HG02642 (cell line): ENCODE measurements at regions not wholly inside any gene's neighbourhood (a gene's known extent, or its start where the extent isn't known, plus 50 kb on each side); places are given as distances from the start of the nearest gene placed in this dataset.
"Not testable (repeated sequence)": the region's sequence is repeated elsewhere in the genome, so short reads cannot be mapped to it uniquely, and the experiment has no call there.

Source experiments
- ATAC-seq: cut with Tn5 transposase; IDR thresholded peaks from one replicate; pipeline ENCODE4 v1.9.1; 2021; ENCODE audit warnings: mild to moderate bottlenecking; ENCODE audit not compliant: unreplicated experiment, poor library complexity

DNA sequence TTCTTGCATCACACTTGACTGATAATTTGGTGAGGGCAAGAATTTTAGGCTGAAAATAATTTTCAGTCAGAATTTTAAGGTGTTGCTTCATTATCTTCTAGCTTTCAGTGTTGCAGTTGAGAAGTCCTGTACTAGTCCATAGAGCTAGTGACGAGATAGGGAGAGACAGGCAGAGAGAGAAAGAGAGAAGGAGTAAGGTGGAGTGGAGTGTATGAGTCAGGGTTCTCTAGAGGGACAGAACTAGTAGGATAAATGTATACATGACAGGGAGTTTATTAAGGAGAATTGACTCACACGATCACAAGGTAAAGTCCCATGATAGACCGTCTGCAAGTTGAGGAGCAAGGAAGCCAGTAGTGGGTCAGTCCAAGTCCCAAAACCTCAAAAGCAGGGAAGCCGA lies 127.2 kb downstream of the UTP18 start:
- no peak for ATAC-seq

DNA sequence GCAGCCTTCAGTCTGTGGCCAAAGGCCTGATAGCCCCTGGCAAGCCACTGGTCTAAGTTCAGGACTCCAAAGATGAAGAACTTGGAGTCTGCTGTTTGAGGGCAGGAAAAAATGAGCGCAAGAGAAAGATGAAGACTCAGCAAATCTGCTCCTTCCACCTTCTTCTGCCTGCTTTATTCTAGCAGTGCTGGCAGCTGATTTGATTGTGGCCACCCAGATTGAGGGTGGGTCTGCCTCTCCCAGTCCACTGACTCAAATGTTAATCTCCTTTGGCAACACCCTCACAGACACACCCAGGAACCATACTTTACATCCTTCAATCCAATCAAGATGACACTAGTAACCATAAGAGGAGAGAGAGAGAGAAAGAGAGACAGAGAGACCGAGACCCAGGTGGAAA lies 127.6 kb downstream of the UTP18 start:
- ATAC-seq = no peak

DNA sequence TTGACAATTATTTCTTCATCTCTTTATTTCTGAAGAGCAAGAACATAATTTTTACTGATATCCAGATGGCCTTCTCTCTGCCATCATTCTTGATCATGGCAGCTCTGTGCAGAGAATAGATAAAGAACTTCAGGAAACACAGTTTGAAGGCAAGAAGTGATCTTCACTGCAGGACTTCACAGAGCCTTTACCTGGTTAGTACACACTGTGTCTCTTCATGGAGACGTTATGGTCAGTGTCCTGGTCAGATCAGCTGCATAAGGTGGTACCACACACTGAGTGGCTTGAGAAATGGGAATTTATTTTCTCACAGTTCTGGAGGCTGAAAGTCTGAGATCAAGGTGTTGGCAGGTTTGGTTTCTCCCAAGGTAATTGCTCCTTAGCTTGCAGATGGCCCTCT lies 129.5 kb downstream of the UTP18 start:
- no peak for ATAC-seq

DNA sequence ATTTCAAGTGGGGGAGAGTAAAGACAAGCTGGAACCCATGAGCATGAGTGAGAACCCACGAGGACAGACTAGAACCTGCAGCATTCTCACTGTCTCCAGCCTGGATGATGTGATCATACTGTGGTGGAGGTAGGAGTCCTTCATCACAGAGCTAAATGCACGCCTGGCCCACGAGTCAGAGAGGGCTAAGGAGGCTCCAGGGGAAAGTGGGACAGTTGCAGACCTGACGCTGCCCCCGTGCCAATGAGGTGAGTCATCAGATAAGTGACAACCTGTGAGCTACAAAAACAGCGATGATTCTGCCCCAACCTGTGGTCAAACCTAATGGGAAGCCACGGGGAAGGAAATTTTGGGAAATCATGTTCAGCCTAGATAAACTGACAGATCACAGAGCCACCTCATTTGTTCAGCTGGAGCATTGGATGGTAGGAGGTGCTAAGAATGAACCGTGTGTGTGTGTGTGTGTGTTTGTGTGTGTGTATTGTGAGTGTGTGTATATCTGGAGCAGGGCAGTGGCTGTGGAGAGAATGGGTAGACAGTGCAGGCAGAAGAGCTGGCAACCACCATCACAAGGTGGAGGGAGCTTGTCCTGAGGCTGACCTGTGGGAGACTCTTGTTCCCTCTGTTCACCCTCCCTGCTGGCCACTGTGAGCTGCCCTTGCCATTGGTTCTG lies 131.8 kb downstream of the UTP18 start:
- no peak for ATAC-seq

DNA sequence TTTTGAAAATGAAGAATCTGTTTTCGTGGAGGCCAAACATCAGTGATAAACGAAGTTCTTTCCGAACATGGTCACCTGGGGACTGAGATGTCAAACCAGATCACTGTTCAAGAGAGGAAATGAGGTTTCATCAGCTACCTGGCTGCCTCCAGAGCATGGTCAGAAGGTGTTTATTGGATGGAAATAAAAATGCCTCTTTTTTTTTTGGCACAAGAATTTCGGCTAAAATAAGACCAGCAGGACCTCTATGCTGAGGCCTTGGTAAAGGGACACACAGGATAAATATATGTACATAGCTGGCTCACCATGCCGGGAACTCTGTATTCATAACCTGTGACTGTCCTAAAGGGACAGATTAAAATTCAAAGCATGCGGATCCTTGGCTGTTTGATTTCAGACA lies 135.3 kb downstream of the UTP18 start:
- ATAC-seq = no peak

DNA sequence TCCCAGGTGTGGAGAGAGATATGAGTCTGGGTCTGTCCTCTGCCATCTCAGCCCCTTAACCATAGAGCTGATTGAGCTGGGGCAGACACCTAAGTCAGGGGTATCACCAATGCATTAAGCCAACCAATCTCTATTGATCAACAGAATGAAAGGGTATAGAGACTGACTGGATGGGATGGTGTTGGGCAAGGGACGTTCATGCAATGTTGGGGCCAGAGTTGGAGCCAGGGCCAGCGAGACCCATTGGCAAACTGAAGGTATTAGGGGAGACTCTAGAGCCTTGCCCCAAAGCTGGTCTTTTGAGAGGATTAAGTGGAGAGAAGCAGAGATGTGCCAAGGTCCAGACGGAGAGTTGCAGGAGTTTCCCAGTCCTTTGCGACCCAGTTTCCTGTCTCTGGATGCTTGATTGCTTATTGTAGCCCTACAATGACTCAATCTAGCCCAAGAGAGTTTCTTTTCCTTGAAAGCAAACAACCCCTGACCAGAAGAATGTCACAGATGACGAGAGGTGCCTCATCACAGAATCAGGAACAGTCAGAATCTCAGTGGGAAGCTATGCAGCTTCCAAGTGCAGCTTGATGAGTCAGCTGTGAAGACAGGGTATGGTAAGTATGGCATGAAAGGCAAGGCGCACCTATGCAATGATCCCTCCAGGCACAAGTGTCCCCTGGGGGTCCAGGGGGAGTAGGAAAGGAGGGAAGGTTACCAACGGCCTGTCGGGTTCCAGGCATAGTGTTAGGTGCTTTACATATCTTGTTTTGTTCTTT lies 137.2 kb downstream of the UTP18 start:
- ATAC-seq = no peak

DNA sequence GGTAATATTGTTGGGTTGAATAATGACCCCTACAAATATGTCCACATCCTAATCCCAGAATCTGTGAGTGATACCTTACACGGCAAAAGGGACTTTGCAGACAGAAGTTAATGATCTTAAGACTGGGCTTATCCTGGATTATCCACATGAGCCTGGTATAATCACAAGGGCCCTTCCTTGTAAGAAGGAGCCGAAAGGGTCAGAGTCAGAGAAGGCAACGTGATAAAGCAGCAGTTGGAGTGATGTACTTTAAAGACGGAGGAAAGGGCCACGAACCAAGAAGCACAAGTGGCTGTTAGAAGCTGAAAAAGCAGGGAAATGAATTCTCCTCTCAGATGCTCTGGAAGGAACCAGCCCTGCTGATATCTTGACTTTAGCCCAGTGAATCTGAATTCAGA lies 137.8 kb downstream of the UTP18 start:
- no peak for ATAC-seq

DNA sequence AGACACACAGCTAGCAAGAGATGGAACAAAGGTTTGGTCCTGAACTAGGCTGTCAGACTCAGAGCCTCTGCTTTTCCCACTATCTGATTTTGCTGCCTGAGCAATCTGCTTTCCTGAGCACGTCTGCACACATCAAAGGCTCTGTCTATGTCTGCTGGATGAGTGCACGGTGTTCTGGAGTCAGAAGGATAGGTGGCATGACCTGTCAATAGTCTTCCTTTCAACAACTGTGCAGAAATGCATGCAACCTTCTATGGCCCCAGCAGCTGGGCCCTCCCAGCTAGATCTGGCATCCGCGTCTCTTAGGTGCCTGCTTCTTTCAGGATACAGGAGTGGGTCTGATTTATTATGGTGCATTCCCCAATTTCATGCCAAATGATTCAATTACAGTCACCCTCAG lies 138.3 kb downstream of the UTP18 start:
- ATAC-seq = no peak

DNA sequence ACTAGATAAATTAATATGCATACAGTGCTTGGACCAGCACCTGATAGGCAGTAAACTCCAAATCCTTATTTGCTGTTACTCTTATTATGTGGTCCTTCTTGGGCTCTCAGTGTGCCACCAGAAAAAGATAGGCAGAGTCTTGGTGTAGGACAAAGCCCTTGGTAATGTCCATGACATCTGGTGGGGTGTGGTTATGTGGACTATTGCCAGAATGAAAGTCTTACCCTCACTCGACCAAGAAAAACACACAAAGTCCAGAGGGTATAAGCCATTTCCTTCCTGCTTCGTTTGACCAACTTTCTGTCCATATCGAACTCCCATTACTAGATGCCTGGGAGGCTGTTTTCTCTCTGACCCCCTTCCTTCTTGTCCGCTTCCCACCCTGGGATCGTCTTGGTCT lies 140.9 kb downstream of the UTP18 start:
- no peak for ATAC-seq

DNA sequence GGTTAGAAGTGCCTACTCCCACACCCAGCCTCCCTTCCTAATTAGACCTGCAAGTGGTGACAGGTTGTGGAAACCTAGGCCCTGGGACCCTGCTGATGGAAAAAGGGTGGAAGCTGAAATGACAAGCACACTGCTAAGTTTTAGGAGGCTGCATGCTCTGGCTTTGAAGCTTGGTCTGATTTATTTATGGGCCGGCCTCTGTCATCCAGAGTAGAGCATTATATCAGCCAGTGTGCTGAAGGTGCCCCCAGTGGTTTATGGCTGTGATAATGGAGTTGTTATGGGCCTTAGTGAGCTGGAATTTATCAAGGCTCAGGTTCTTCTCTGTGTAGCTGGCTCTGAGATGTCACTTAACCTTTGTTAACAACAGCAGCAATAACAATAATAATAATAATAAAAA lies 142.6 kb downstream of the UTP18 start:
- no peak for ATAC-seq

DNA sequence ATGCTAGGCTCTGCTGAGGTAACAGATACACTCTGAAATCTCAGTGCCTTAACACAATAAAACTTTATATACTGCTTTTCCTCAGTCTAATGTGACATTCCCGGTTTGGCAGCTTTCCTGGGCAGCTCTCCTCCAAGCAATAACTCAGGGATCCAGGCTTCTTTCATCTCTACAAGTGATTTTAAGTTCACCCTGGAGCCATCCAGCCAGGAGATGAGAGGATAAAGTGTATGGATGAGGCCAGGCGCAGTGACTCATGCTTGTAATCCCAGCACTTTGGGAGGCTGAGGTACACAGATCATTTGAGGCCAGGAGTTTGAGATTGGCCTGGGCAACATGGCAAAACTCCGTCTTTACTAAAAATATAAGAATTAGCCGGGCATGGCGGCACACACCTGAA lies 147.2 kb downstream of the UTP18 start:
- no peak for ATAC-seq

DNA sequence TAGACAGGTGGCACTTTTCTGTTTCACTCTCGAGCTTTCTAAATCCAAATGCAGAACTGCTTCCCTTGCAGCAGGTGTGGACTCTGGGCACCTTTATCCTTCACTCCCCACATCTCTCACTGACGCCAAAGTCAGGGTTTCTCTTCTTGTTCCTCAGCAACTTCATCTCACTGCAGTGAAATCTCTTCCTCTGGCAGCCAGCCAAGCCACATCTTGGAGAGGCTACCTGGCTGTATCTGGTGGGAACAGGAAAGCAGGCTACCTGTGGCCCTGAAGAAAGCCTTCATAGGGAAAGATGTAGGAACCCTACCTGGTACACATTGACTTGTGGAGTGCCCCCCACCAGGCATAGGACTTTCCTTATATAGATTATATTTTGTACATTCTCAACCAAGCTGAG lies 159.1 kb downstream of the UTP18 start:
- no peak for ATAC-seq

DNA sequence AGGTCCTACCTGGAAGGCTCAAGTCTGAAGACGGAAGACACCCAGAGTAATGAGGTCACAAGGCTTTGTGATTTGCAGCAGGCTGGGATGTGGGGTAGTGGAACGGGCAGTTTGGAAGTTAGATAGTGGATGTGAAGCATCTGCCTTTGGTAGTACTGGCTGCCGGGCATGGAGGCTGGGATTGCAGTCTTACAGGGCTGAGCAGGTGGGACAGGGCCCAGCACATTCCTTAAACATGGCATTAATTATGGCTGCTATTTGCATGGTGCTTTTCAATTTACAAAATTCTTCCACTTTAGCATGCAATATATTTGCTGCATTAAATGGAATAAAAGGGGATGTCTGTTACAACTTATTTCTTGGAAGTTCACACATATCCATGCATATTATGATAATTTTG lies 161.2 kb downstream of the UTP18 start:
- ATAC-seq = no peak

DNA sequence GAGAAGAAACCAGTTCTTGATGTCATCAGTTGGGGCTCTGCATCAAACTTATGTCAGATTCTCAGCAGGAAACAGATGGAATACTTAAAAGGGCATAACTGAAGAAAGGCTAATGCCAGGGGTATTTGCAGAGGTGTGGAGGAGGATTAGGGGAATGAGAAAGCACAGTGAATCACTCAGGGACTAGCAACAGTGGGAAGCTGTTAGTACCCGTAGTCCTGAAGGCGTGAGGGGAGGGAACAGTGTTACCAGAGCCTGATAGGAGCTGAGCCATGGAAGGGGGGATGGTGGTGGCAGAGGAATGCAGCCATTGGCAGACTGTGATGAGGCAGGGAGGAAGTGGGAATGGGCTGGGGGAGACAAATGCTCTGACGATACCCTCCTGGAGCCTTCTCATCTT lies 162.3 kb downstream of the UTP18 start:
- no peak for ATAC-seq

DNA sequence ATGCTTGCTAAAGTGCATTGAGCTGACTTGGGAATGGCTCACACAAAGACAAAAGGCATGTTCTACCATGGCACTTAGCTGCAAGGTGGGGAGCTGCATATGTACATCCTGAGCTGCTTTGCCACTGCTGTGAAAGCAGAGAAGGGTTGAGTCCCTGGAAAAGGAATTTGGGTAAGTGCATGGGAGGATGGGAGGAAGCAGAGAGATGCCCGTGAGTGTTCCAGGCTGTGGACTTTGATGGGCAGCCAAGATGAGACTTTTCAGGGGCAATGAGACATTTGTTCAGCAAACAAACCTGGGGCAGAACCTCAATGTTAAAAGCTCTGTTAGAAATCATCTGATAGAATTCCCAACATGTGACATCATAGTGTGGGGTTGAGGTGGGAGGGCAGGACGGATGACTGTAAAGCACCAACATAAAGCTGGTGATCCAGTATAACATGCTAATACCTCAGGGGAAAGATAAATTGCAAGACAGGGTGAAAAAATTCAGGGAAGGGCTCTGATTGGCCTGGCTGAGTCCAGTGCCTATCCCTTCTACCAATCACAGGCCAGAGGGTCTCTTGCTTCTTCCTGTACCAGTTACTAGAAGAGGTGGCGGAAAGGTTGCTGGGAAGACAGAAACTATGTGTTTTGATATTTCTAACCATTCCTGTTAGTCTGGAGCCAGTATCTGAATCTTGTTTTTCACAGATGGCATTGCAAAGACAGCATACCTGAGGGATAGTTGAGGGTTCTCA lies 163.2 kb downstream of the UTP18 start:
- ATAC-seq = no peak

DNA sequence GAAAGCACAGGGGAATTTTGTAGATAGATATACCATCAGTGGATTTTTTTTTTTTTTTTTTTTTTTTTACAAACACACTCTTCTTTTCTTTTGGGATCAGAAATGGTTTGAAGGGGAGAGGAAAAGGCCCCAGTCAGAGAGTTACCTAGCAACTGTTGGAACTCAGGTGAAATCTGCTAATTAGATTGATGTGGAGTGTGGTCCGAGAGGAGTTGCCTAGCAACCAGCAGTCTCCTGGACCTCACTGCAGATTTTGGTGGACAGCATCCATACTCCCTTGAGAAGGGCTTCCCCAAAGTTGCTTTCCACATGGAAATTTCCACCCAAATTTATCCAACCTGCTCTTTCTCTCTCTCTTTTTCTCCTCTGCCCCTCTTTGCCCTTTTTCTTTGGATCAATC lies 165.4 kb downstream of the UTP18 start:
- no peak for ATAC-seq

DNA sequence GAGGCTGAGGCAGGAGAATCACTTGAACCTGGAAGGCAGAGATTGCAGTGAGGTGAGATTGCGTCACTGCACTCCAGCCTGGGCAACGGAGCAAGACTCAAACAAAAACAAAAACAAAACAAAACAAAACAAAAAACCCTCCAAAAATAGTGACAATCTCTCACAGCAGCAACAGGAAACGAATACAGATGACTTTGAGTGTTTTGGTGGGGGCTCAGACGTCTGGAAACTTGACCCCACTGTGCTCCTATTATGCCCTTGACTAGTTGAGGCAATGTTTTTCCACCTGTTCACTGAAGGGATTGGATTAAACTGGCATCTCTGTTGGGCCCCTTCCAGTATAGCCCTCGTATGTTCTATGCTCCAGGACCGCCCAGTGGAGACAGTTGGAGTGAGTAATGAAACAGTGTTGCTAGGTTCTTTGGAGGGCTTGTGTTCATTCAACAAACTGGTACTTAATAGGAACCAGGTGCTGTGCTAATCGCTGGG lies 167.0 kb downstream of the UTP18 start:
- no peak for ATAC-seq

DNA sequence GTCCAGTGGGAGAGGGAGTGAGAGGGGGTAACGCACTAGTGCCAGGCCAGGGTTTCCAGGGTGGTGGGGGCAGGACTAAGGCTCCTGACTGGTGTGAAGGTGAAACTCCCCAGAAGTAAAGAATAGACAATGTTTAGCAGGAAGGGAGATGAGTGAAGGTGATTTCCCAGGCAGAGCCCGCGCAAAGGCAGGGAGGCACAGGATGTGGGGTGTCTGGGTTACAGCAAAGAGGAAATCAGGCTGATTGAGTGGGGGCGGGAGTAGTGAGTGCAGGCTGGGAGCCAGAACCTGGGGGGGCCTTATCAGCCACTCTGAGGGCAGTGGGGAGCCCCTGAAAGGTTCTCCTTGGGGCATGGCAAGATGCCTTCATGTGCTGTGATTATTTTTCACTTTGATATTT lies 167.5 kb downstream of the UTP18 start:
- peak; percentile 79 for ATAC-seq

DNA sequence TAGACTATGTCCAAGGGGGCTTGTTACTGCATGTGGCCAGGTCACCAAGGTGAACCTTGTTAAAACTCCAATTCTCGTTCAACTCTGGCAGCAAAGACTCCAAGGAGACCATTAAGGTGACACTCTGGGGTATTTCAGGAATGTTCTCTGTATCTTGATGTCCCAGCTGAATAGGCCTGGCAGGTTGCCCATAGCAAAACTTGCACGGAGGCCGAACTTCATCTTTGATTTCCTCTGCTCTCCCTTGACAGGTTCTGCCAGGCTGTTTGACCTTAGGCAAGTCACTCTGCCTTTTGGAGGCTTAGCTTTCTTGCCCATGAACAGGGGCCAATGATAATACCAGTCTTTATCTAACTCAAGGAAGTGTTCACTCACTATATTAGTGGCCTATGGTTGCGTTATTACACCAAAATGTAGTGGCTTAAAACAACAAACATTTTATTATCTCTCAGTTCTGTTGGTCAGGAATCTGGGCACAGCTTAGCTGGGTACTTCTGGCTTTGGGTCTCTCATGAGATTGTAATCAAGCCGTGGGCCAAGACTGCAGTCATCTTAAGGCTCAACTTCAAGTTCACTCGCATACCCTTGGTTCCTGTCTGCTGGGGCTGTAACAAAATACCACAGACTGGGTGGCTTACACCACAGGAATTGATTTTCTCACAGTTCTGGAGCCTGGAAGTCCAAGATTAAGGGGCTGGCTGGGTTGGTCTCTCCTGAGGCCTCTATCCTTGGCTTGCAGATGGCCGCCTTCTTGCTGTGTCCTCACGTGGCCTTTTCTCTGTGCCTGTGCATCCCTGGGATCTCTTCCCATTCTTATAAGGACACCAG lies 168.5 kb downstream of the UTP18 start:
- no peak for ATAC-seq

DNA sequence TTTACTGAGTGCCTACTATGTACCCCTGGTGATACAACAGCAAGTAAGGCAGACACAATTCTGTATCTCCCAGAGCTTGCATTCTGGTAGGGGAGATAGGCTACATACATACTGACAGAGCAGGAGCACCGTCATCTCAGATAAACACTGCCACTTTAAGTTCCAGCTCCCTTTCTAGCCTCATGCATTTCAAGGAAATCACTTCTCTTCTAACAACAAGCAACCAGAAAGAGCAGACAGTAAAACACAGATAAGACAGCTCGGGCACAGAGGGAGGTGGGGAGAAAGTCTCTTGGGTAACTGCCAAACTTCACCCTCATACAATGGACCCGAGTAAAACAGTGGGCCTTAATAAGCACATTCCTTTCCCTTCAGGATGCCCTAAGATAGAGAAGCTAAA lies 169.6 kb downstream of the UTP18 start:
- ATAC-seq = not testable (repeated sequence)
